Natural killer cell treated with Interleukin-12 subunit alpha and Interleukin-12 subunit beta and Interleukin-15 and Interleukin-18, amount 100 ng/mL, for 72 hours (primary cell): ENCODE measurements at regions not wholly inside any gene's neighbourhood (a gene's known extent, or its start where the extent isn't known, plus 50 kb on each side); places are given as distances from the start of the nearest gene placed in this dataset.

Experiments
- ATAC-seq, 2 donors: fragments of 150-1000 bp; cut with Tn5 transposase in 1 of 2; sonication (Bioruptor Pico), chemical (Tn5 transposase) in 1 of 2; 2 replicates each; pipeline ENCODE4 v1.10.0; 2021
- DNase-seq: peaks from one replicate; pipeline ENCODE4 v3.0.0; 2022; ENCODE audit warnings: low spot score
- H3K27ac Mint-ChIP-seq, 2 donors: 1 replicate in 1 of 2; 2 replicates in 1 of 2; pipeline ENCODE4 v1.8.0; 2022; ENCODE audit warnings: mixed read lengths in 2 of 2, mild to moderate bottlenecking in 1 of 2, moderate library complexity in 1 of 2
- H3K27me3 Mint-ChIP-seq, 2 donors: 1 replicate in 1 of 2; 2 replicates in 1 of 2; pipeline ENCODE4 v1.8.0; 2022; ENCODE audit warnings: mixed read lengths in 2 of 2
- H3K36me3 Mint-ChIP-seq: one replicate; pipeline ENCODE4 v1.8.0; 2022; ENCODE audit warnings: mixed read lengths
- H3K4me1 Mint-ChIP-seq, 2 donors: 1 replicate in 1 of 2; 2 replicates in 1 of 2; pipeline ENCODE4 v1.8.0; 2022; ENCODE audit warnings: low read depth in 2 of 2, mixed read lengths in 2 of 2, mild to moderate bottlenecking in 1 of 2
- H3K4me3 Mint-ChIP-seq: one replicate; pipeline ENCODE4 v1.8.0; 2022; ENCODE audit warnings: mixed read lengths
- H3K9me3 Mint-ChIP-seq: 2 replicates; pipeline ENCODE4 v1.8.0; 2022; ENCODE audit warnings: mixed read lengths

GRCh38 chr21:27589781-27590180 lies 622.9 kb upstream of the ADAMTS5 start:
- no peak for ATAC-seq
- Mint-ChIP-seq H3K36me3 (no peaks in the 10 kb centered on the region), H3K9me3 (no peaks in the 10 kb centered on the region), H3K27ac (no peak overlapping the region), H3K27me3 (no peaks in the 10 kb centered on the region), H3K4me1 (no peaks in the 10 kb centered on the region), H3K4me3 (no peak overlapping the region)
- DNase-seq: no peak

GRCh38 chr21:27586986-27587385 lies 620.1 kb upstream of the ADAMTS5 start:
- Mint-ChIP-seq H3K27ac (no peak overlapping the region), H3K9me3 (no peaks in the 10 kb centered on the region), H3K4me1 (no peaks in the 10 kb centered on the region), H3K4me3 (no peak overlapping the region), H3K27me3 (no peaks in the 10 kb centered on the region), H3K36me3 (no peaks in the 10 kb centered on the region)
- DNase-seq: no peak
- ATAC-seq: no peak

- Mint-ChIP-seq H3K4me1 (no peaks in the 10 kb centered on the region), H3K9me3 (no peaks in the 10 kb centered on the region), H3K4me3 (no peak overlapping the region), H3K27ac (no peak overlapping the region), H3K27me3 (no peaks in the 10 kb centered on the region), H3K36me3 (no peaks in the 10 kb centered on the region)
- DNase-seq (no peak), ATAC-seq (no peak)
Measured at GRCh38 chr21:27586326-27586725, 619.4 kb upstream of the ADAMTS5 start.

GRCh38 chr21:27584256-27584655 lies 617.4 kb upstream of the ADAMTS5 start:
- ATAC-seq (no peak), DNase-seq (no peak)
- Mint-ChIP-seq H3K4me3 (no peak overlapping the region), H3K27ac (no peak overlapping the region), H3K9me3 (peaks cover 3% of the 10 kb centered on the region), H3K4me1 (no peaks in the 10 kb centered on the region), H3K36me3 (no peaks in the 10 kb centered on the region), H3K27me3 (no peaks in the 10 kb centered on the region)

- Mint-ChIP-seq H3K27me3 (no peaks in the 10 kb centered on the region), H3K36me3 (no peaks in the 10 kb centered on the region), H3K9me3 (peaks cover 4% of the 10 kb centered on the region), H3K4me1 (no peaks in the 10 kb centered on the region), H3K27ac (no peak overlapping the region), H3K4me3 (no peak overlapping the region)
- ATAC-seq (no peak), DNase-seq (no peak)
Measured at GRCh38 chr21:27582948-27583430, 616.1 kb upstream of the ADAMTS5 start.

GRCh38 chr21:27582246-27582947 lies 615.5 kb upstream of the ADAMTS5 start:
- ATAC-seq (no peak), DNase-seq (no peak)
- Mint-ChIP-seq H3K36me3 (no peaks in the 10 kb centered on the region), H3K4me1 (no peaks in the 10 kb centered on the region), H3K9me3 (peaks cover 4% of the 10 kb centered on the region), H3K27me3 (no peaks in the 10 kb centered on the region), H3K4me3 (no peak overlapping the region), H3K27ac (no peak overlapping the region)

- Mint-ChIP-seq H3K4me1 (no peaks in the 10 kb centered on the region), H3K27me3 (no peaks in the 10 kb centered on the region), H3K9me3 (peaks cover 4% of the 10 kb centered on the region), H3K36me3 (no peaks in the 10 kb centered on the region), H3K27ac (no peak overlapping the region), H3K4me3 (no peak overlapping the region)
- ATAC-seq (no peak), DNase-seq (no peak)
Measured at GRCh38 chr21:27581168-27581567, 614.3 kb upstream of the ADAMTS5 start.

GRCh38 chr21:27580276-27580675 lies 613.4 kb upstream of the ADAMTS5 start:
- no peak for ATAC-seq
- no peak overlapping the region for H3K27ac Mint-ChIP-seq

GRCh38 chr21:27578741-27579265 lies 611.9 kb upstream of the ADAMTS5 start:
- peaks cover 9% of the 10 kb centered on the region for H3K9me3 Mint-ChIP-seq
- no peak for ATAC-seq

More at GRCh38 chr21:27580276-27580675, 613.4 kb upstream of the ADAMTS5 start:
- Mint-ChIP-seq H3K4me1 (no peaks in the 10 kb centered on the region), H3K4me3 (no peak overlapping the region), H3K27me3 (no peaks in the 10 kb centered on the region), H3K36me3 (no peaks in the 10 kb centered on the region), H3K9me3 (peaks cover 4% of the 10 kb centered on the region)
- no peak for DNase-seq

GRCh38 chr21:27572696-27573095 lies 605.8 kb upstream of the ADAMTS5 start:
- peaks cover 13% of the 10 kb centered on the region for H3K9me3 Mint-ChIP-seq
- H3K36me3 Mint-ChIP-seq: no peaks in the 10 kb centered on the region
- DNase-seq (no peak), ATAC-seq (no peak)
- H3K4me1 Mint-ChIP-seq: no peaks in the 10 kb centered on the region
- H3K27ac Mint-ChIP-seq: no peak overlapping the region
- no peaks in the 10 kb centered on the region for H3K27me3 Mint-ChIP-seq
- no peak overlapping the region for H3K4me3 Mint-ChIP-seq

More at GRCh38 chr21:27578741-27579265, 611.9 kb upstream of the ADAMTS5 start:
- Mint-ChIP-seq H3K36me3 (no peaks in the 10 kb centered on the region), H3K27ac (no peak overlapping the region), H3K4me3 (no peak overlapping the region), H3K4me1 (no peaks in the 10 kb centered on the region), H3K27me3 (no peaks in the 10 kb centered on the region)
- DNase-seq: no peak

- Mint-ChIP-seq H3K27me3 (no peaks in the 10 kb centered on the region), H3K9me3 (peaks cover 13% of the 10 kb centered on the region), H3K4me1 (no peaks in the 10 kb centered on the region), H3K36me3 (no peaks in the 10 kb centered on the region), H3K4me3 (no peak overlapping the region), H3K27ac (no peak overlapping the region)
- DNase-seq: no peak
- ATAC-seq: no peak
Measured at GRCh38 chr21:27571706-27572105, 604.8 kb upstream of the ADAMTS5 start.

GRCh38 chr21:27570306-27570868 lies 603.5 kb upstream of the ADAMTS5 start:
- no peaks in the 10 kb centered on the region for H3K27me3 Mint-ChIP-seq
- H3K4me1 Mint-ChIP-seq: no peaks in the 10 kb centered on the region
- H3K36me3 Mint-ChIP-seq: no peaks in the 10 kb centered on the region
- no peak for DNase-seq
- H3K27ac Mint-ChIP-seq: no peak overlapping the region
- H3K4me3 Mint-ChIP-seq: no peak overlapping the region
- ATAC-seq: no peak
- peaks cover 13% of the 10 kb centered on the region for H3K9me3 Mint-ChIP-seq

GRCh38 chr21:27569831-27570230 lies 602.9 kb upstream of the ADAMTS5 start:
- DNase-seq (no peak), ATAC-seq (no peak)
- Mint-ChIP-seq H3K36me3 (no peaks in the 10 kb centered on the region), H3K27ac (no peak overlapping the region), H3K4me1 (no peaks in the 10 kb centered on the region), H3K9me3 (peaks cover 13% of the 10 kb centered on the region), H3K27me3 (no peaks in the 10 kb centered on the region), H3K4me3 (no peak overlapping the region)

GRCh38 chr21:27569091-27569490 lies 602.2 kb upstream of the ADAMTS5 start:
- no peak overlapping the region for H3K4me3 Mint-ChIP-seq
- DNase-seq: no peak
- no peaks in the 10 kb centered on the region for H3K36me3 Mint-ChIP-seq
- no peak overlapping the region for H3K27ac Mint-ChIP-seq
- no peaks in the 10 kb centered on the region for H3K27me3 Mint-ChIP-seq
- peaks cover 10% of the 10 kb centered on the region for H3K9me3 Mint-ChIP-seq
- no peak for ATAC-seq
- no peaks in the 10 kb centered on the region for H3K4me1 Mint-ChIP-seq
